ENCODE measurements at regions not wholly inside any gene's neighbourhood (a gene's known extent, or its start where the extent isn't known, plus 50 kb on each side); places are given as distances from the start of the nearest gene placed in this dataset.
"Not testable (repeated sequence)": the region's sequence is repeated elsewhere in the genome, so short reads cannot be mapped to it uniquely, and the experiment has no call there.

DNA sequence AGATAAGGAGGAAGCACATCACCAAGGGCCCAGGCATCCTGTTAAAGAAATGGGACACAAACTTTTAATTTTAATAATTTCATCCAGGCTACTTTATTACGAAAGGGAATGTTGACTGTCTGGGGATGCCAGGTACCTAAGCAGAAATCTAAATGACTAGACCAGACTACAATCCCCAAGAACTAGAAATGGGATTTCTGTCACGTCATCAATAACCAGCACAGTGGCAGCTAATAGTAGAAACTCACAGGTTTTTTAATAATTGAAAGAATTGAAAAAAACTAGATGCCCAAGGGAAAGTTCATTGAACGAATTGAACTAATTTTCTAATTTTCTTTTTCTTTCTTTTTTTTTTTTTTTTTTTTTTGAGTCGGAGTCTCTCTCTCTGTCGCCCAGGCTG is 789.3 kb downstream of the IGSF11 start:
- DNase-seq (ENCODE audit: extremely low spot score, unreplicated experiment), result no peak
- no peaks in the 10 kb centered on the region for H3K9me3 Mint-ChIP-seq
- H3K4me3 Mint-ChIP-seq, result no peak overlapping the region
- TF ChIP-seq, protein P1, sequence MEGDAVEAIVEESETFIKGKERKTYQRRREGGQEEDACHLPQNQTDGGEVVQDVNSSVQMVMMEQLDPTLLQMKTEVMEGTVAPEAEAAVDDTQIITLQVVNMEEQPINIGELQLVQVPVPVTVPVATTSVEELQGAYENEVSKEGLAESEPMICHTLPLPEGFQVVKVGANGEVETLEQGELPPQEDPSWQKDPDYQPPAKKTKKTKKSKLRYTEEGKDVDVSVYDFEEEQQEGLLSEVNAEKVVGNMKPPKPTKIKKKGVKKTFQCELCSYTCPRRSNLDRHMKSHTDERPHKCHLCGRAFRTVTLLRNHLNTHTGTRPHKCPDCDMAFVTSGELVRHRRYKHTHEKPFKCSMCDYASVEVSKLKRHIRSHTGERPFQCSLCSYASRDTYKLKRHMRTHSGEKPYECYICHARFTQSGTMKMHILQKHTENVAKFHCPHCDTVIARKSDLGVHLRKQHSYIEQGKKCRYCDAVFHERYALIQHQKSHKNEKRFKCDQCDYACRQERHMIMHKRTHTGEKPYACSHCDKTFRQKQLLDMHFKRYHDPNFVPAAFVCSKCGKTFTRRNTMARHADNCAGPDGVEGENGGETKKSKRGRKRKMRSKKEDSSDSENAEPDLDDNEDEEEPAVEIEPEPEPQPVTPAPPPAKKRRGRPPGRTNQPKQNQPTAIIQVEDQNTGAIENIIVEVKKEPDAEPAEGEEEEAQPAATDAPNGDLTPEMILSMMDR (conservative IDR thresholded peaks at IDR 0.05), result no peak
- H3K36me3 Mint-ChIP-seq, result no peaks in the 10 kb centered on the region
- H3K4me1 Mint-ChIP-seq (ENCODE audit: unreplicated experiment), result no peaks in the 10 kb centered on the region
- no peak overlapping the region for H3K27ac Mint-ChIP-seq
- H3K27me3 Mint-ChIP-seq, result no peaks in the 10 kb centered on the region

DNA sequence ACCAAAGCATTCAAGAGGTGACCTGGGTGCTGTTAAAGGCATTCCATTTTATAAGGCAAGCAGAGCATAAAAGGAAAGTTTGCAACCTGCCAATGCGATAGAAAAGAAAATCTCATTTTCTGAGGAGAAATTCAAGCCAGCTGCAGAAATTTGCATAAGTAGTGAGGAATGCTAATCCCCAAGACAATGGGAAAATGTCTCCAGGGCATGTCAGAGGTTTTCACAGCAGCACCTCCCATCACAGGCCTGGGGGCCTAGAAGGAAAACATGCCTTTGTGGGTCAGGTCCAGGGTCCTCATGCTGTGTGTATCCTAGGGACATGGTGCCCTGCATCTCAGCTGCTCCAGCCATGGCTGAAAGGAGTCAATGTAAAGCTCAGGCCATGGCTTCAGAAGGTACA is 775.8 kb downstream of the IGSF11 start:
- H3K9me3 Mint-ChIP-seq; H3K27ac Mint-ChIP-seq; DNase-seq (ENCODE audit: extremely low spot score, unreplicated experiment); H3K36me3 Mint-ChIP-seq; H3K27me3 Mint-ChIP-seq; H3K4me3 Mint-ChIP-seq; H3K4me1 Mint-ChIP-seq (ENCODE audit: unreplicated experiment): not testable (repeated sequence)

DNA sequence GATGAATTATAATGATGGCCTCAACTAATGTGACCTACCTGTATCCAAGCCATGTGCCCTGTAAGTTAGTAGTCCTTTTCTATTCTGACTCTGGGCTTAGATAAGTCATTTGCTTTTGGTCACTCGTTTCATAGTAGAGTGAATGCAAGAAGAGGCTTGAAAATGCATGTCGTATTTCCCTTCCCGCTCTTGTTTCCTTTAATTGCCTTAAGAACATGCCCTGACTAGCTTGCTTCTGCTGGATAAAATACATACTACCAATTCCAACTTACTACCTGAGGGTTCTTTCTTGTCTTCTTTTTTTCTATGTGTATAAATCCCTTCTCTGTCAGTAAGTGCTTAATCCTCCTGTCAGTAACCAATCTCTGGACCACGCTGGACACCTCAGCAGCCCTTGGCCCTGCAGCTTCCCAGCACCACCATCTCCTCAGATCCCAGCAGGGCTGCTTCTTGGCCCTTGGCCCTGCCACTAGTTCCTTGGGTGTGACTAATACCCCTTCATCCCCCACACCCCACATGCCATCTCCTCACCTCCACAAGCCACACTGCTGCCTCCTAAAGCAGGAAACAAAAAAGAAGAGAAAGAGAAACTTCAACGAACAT is 771.7 kb downstream of the IGSF11 start:
- TF ChIP-seq, protein P1 (conservative IDR thresholded peaks at IDR 0.05), result no peak
- DNase-seq (ENCODE audit: extremely low spot score, unreplicated experiment), result no peak
- H3K4me3 Mint-ChIP-seq, result no peak overlapping the region
- H3K4me1 Mint-ChIP-seq (ENCODE audit: unreplicated experiment), result no peaks in the 10 kb centered on the region
- no peaks in the 10 kb centered on the region for H3K27me3 Mint-ChIP-seq
- peaks cover 8% of the 10 kb centered on the region for H3K9me3 Mint-ChIP-seq
- no peaks in the 10 kb centered on the region for H3K36me3 Mint-ChIP-seq
- H3K27ac Mint-ChIP-seq, result no peak overlapping the region

DNA sequence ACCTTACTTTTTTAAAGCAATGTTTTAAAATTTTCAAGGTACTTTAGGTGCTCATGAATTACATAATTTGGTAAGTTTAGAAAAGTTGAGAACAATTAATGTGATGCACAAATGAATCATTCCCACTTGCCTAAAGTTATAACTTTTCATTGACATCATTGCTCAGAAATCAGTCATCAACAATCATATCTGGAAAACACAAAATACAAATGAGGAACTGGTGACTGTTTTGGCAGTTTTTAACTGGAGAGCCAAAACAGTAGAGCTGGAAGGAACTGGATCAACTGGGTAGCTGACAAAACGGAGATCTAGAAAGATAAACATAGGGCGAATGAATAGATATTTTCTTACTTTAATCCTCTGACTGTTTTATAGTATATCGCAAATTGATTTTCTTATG is 767.1 kb downstream of the IGSF11 start:
- no peak overlapping the region for H3K27ac Mint-ChIP-seq
- H3K4me3 Mint-ChIP-seq, result no peak overlapping the region
- no peaks in the 10 kb centered on the region for H3K36me3 Mint-ChIP-seq

DNA sequence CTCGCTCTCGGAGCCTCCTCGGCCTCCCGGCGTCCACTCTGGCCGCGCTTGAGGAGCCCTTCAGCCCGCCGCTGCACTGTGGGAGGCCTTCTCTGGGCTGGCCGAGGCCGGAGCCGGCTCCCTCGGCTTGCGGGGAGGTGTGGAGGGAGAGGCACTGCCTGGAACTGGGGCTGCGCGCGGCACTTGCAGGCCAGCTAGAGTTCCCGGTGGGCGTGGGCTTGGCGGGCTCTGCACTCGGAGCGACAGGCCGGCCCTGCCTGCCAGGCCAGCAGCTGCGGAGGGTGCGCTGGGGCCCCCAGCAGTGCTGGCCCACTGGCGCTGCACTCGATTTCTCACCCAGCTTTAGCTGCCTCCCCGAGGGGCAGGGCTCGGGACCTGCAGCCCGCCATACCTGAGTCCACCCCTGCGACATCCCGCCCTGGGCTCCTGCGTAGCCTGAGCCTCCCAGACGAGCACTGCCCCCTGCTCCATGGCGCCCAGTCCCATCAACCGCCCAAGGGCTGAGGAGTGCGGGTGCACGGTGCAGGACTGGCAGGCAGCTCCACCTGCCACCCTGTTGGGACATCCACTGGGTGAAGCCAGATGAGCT is 765.0 kb downstream of the IGSF11 start:
- TF ChIP-seq, protein P1 (conservative IDR thresholded peaks at IDR 0.05), result no peak
- no peak for DNase-seq (ENCODE audit: extremely low spot score, unreplicated experiment)
- Mint-ChIP-seq H3K36me3 (no peaks in the 10 kb centered on the region), H3K27me3 (no peaks in the 10 kb centered on the region), H3K4me3 (no peak overlapping the region), H3K27ac (no peak overlapping the region), H3K4me1 (ENCODE audit: unreplicated experiment) (no peaks in the 10 kb centered on the region), H3K9me3 (peaks cover 4% of the 10 kb centered on the region)

More for the DNA sequence above, 767.1 kb downstream of the IGSF11 start:
- H3K4me1 Mint-ChIP-seq (ENCODE audit: unreplicated experiment), result no peaks in the 10 kb centered on the region
- peaks cover 8% of the 10 kb centered on the region for H3K9me3 Mint-ChIP-seq
- DNase-seq (ENCODE audit: extremely low spot score, unreplicated experiment), result no peak
- TF ChIP-seq, protein P1 (conservative IDR thresholded peaks at IDR 0.05), result no peak
- H3K27me3 Mint-ChIP-seq, result no peaks in the 10 kb centered on the region

DNA sequence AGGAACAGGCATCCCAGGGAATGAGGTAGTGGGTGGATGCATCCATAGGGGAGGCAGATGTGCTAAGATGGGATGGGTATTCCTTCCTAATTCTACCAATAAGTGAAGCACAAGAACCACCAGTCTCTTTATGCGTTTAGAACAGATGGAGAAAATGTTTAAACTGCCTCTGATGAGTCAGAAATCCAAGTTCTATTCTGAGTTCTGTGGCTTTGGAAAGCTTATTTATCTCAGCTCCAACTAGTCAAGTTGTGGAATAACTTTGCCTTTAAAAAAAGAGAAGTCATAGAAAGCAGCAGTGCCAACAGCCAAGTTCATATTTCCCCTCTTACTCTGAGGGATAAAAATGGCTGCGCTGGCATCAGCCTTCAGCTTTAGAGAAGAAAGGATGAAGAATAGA is 761.7 kb downstream of the IGSF11 start:
- H3K4me3 Mint-ChIP-seq, result no peak overlapping the region
- TF ChIP-seq, protein P1 (conservative IDR thresholded peaks at IDR 0.05), result no peak
- H3K27ac Mint-ChIP-seq, result no peak overlapping the region
- no peaks in the 10 kb centered on the region for H3K27me3 Mint-ChIP-seq
- no peaks in the 10 kb centered on the region for H3K36me3 Mint-ChIP-seq
- DNase-seq (ENCODE audit: extremely low spot score, unreplicated experiment), result no peak
- no peaks in the 10 kb centered on the region for H3K9me3 Mint-ChIP-seq
- no peaks in the 10 kb centered on the region for H3K4me1 Mint-ChIP-seq (ENCODE audit: unreplicated experiment)

Data from type B pancreatic cell (in vitro differentiated cells).